Activated CD4-positive, alpha-beta T cell treated with anti-CD3 and anti-CD28 coated beads, Interleukin-2, amount 10 ng/mL, durations not matched to agents 7 days and 5 days (primary cell): ENCODE measurements at regions not wholly inside any gene's neighbourhood (a gene's known extent, or its start where the extent isn't known, plus 50 kb on each side); places are given as distances from the start of the nearest gene placed in this dataset.
"Not testable (repeated sequence)": the region's sequence is repeated elsewhere in the genome, so short reads cannot be mapped to it uniquely, and the experiment has no call there.

Experiments used
- CTCF ChIA-PET: fragments of 350-600 bp; sonication (Branson Sonifier 250); formaldehyde crosslinking; loops from one replicate; lab custom pipeline; 2021; ENCODE audit warnings: antibody characterized with exemption; lab: Charles Lee
- POLR2A ChIA-PET: fragments of 350-600 bp; sonication (Branson Sonifier 250); formaldehyde crosslinking; loops from one replicate; lab custom pipeline; 2021; ENCODE audit warnings: antibody characterized with exemption; lab: Charles Lee
- DNase-seq: peaks from one replicate; pipeline ENCODE4 v3.0.0-alpha.2; 2020
- H3K27ac Mint-ChIP-seq: one replicate; pipeline ENCODE4 v1.8.0; 2021; ENCODE audit warnings: mild to moderate bottlenecking, moderate library complexity, mixed read lengths
- H3K27me3 Mint-ChIP-seq: one replicate; pipeline ENCODE4 v1.8.0; 2021; ENCODE audit warnings: mixed read lengths
- H3K36me3 Mint-ChIP-seq: one replicate; pipeline ENCODE4 v1.8.0; 2021; ENCODE audit warnings: low read depth, mixed read lengths
- H3K4me1 Mint-ChIP-seq: one replicate; pipeline ENCODE4 v1.8.0; 2021; ENCODE audit warnings: mixed read lengths
- H3K4me3 Mint-ChIP-seq: one replicate; pipeline ENCODE4 v1.8.0; 2021; ENCODE audit warnings: mild to moderate bottlenecking, moderate library complexity, mixed read lengths
- H3K9me3 Mint-ChIP-seq: one replicate; pipeline ENCODE4 v1.8.0; 2021; ENCODE audit warnings: mixed read lengths

GRCh38 chr13:81551036-81551435 lies 1210.1 kb upstream of the SPRY2 start:
- Mint-ChIP-seq H3K27me3 (no peaks in the 10 kb centered on the region), H3K4me1 (no peaks in the 10 kb centered on the region), H3K4me3 (no peak overlapping the region), H3K36me3 (no peaks in the 10 kb centered on the region), H3K27ac (no peak overlapping the region), H3K9me3 (peaks cover 15% of the 10 kb centered on the region)
- DNase-seq: no peak
- CTCF ChIA-PET: no interaction called here
- POLR2A ChIA-PET: no interaction called here

GRCh38 chr13:81546294-81546693 lies 1205.4 kb upstream of the SPRY2 start:
- H3K27me3 Mint-ChIP-seq, H3K27ac Mint-ChIP-seq, DNase-seq, H3K4me3 Mint-ChIP-seq, H3K36me3 Mint-ChIP-seq, CTCF ChIA-PET, H3K4me1 Mint-ChIP-seq, POLR2A ChIA-PET: not testable (repeated sequence)
- peaks cover 20% of the 10 kb centered on the region for H3K9me3 Mint-ChIP-seq

- peaks cover 10% of the 10 kb centered on the region for H3K9me3 Mint-ChIP-seq
- H3K4me1 Mint-ChIP-seq: no peaks in the 10 kb centered on the region
- CTCF ChIA-PET: no interaction called here
- DNase-seq: no peak
- no peaks in the 10 kb centered on the region for H3K27me3 Mint-ChIP-seq
- H3K27ac Mint-ChIP-seq: no peak overlapping the region
- H3K36me3 Mint-ChIP-seq: no peaks in the 10 kb centered on the region
- POLR2A ChIA-PET: no interaction called here
- H3K4me3 Mint-ChIP-seq: no peak overlapping the region
These were observed 1199.9 kb upstream of the SPRY2 start for GRCh38 chr13:81540777-81541176.

- ChIA-PET POLR2A (no interaction called here), CTCF (no interaction called here)
- DNase-seq: no peak
- Mint-ChIP-seq H3K27me3 (no peaks in the 10 kb centered on the region), H3K36me3 (no peaks in the 10 kb centered on the region), H3K4me3 (no peak overlapping the region), H3K9me3 (peaks cover 10% of the 10 kb centered on the region), H3K27ac (no peak overlapping the region), H3K4me1 (no peaks in the 10 kb centered on the region)
These were observed 1198.8 kb upstream of the SPRY2 start for GRCh38 chr13:81539643-81540150.

- no peak for DNase-seq
- H3K27me3 Mint-ChIP-seq: no peaks in the 10 kb centered on the region
- H3K4me1 Mint-ChIP-seq: no peaks in the 10 kb centered on the region
- no peaks in the 10 kb centered on the region for H3K36me3 Mint-ChIP-seq
- H3K4me3 Mint-ChIP-seq: no peak overlapping the region
- POLR2A ChIA-PET: no interaction called here
- CTCF ChIA-PET: no interaction called here
- H3K27ac Mint-ChIP-seq: no peak overlapping the region
- peaks cover 10% of the 10 kb centered on the region for H3K9me3 Mint-ChIP-seq
These were observed 1158.0 kb upstream of the SPRY2 start for GRCh38 chr13:81498969-81499368.

- ChIA-PET POLR2A (no interaction called here), CTCF (no interaction called here)
- Mint-ChIP-seq H3K27me3 (no peaks in the 10 kb centered on the region), H3K9me3 (peaks cover 9% of the 10 kb centered on the region), H3K4me1 (no peaks in the 10 kb centered on the region), H3K4me3 (no peak overlapping the region), H3K36me3 (no peaks in the 10 kb centered on the region), H3K27ac (no peak overlapping the region)
- DNase-seq: no peak
These were observed 1152.2 kb upstream of the SPRY2 start for GRCh38 chr13:81493144-81493543.

GRCh38 chr13:81492449-81492848 lies 1151.5 kb upstream of the SPRY2 start:
- no peak for DNase-seq
- POLR2A ChIA-PET: no interaction called here
- CTCF ChIA-PET: no interaction called here
- Mint-ChIP-seq H3K27me3 (no peaks in the 10 kb centered on the region), H3K36me3 (no peaks in the 10 kb centered on the region), H3K9me3 (peaks cover 9% of the 10 kb centered on the region), H3K27ac (no peak overlapping the region), H3K4me3 (no peak overlapping the region), H3K4me1 (no peaks in the 10 kb centered on the region)

- no peak for DNase-seq
- H3K27ac Mint-ChIP-seq: no peak overlapping the region
- ChIA-PET POLR2A (no interaction called here), CTCF (no interaction called here)
- H3K9me3 Mint-ChIP-seq: peaks cover 4% of the 10 kb centered on the region
- H3K36me3 Mint-ChIP-seq: no peaks in the 10 kb centered on the region
- no peaks in the 10 kb centered on the region for H3K27me3 Mint-ChIP-seq
- H3K4me3 Mint-ChIP-seq: no peak overlapping the region
- H3K4me1 Mint-ChIP-seq: no peaks in the 10 kb centered on the region
These were observed 1147.1 kb upstream of the SPRY2 start for GRCh38 chr13:81488021-81488420.

GRCh38 chr13:81487151-81487550 lies 1146.2 kb upstream of the SPRY2 start:
- Mint-ChIP-seq H3K4me1 (no peaks in the 10 kb centered on the region), H3K27ac (no peak overlapping the region), H3K9me3 (peaks cover 5% of the 10 kb centered on the region), H3K36me3 (no peaks in the 10 kb centered on the region), H3K27me3 (no peaks in the 10 kb centered on the region), H3K4me3 (no peak overlapping the region)
- no peak for DNase-seq
- ChIA-PET CTCF (no interaction called here), POLR2A (no interaction called here)

- Mint-ChIP-seq H3K27me3 (no peaks in the 10 kb centered on the region), H3K4me3 (no peak overlapping the region), H3K36me3 (no peaks in the 10 kb centered on the region), H3K27ac (no peak overlapping the region), H3K9me3 (peaks cover 8% of the 10 kb centered on the region), H3K4me1 (no peaks in the 10 kb centered on the region)
- ChIA-PET POLR2A (no interaction called here), CTCF (no interaction called here)
- DNase-seq: no peak
These were observed 1139.7 kb upstream of the SPRY2 start for GRCh38 chr13:81480634-81481033.

GRCh38 chr13:81473366-81473899 lies 1132.5 kb upstream of the SPRY2 start:
- Mint-ChIP-seq H3K4me3 (no peak overlapping the region), H3K36me3 (no peaks in the 10 kb centered on the region), H3K27me3 (no peaks in the 10 kb centered on the region), H3K27ac (no peak overlapping the region), H3K4me1 (no peaks in the 10 kb centered on the region), H3K9me3 (peaks cover 9% of the 10 kb centered on the region)
- ChIA-PET POLR2A (no interaction called here), CTCF (no interaction called here)
- no peak for DNase-seq

GRCh38 chr13:81458170-81458569 lies 1117.2 kb upstream of the SPRY2 start:
- no peak for DNase-seq
- Mint-ChIP-seq H3K4me3 (no peak overlapping the region), H3K9me3 (peaks cover 7% of the 10 kb centered on the region), H3K27ac (no peak overlapping the region), H3K27me3 (no peaks in the 10 kb centered on the region), H3K4me1 (no peaks in the 10 kb centered on the region), H3K36me3 (no peaks in the 10 kb centered on the region)
- ChIA-PET CTCF (no interaction called here), POLR2A (no interaction called here)

GRCh38 chr13:81446441-81446840 lies 1105.5 kb upstream of the SPRY2 start:
- Mint-ChIP-seq H3K4me1 (no peaks in the 10 kb centered on the region), H3K9me3 (peaks cover 5% of the 10 kb centered on the region), H3K4me3 (no peak overlapping the region), H3K27ac (no peak overlapping the region), H3K36me3 (no peaks in the 10 kb centered on the region), H3K27me3 (no peaks in the 10 kb centered on the region)
- DNase-seq: no peak
- ChIA-PET CTCF (no interaction called here), POLR2A (no interaction called here)

- Mint-ChIP-seq H3K27me3 (no peaks in the 10 kb centered on the region), H3K4me1 (no peaks in the 10 kb centered on the region), H3K36me3 (no peaks in the 10 kb centered on the region), H3K4me3 (no peak overlapping the region), H3K27ac (no peak overlapping the region), H3K9me3 (no peaks in the 10 kb centered on the region)
- ChIA-PET CTCF (interaction anchor here (0.7 kb wide), 1 partner anchor 11 kb away, joined by 3 read pairs; no protein-coding TSS in a partner anchor), POLR2A (no interaction called here)
- no peak for DNase-seq
These were observed 1102.0 kb upstream of the SPRY2 start for GRCh38 chr13:81442904-81443303.
